Heart left ventricle (tissue), 16 donors: ENCODE measurements at regions not wholly inside any gene's neighbourhood (a gene's known extent, or its start where the extent isn't known, plus 50 kb on each side); places are given as distances from the start of the nearest gene placed in this dataset.
"Not testable (repeated sequence)": the region's sequence is repeated elsewhere in the genome, so short reads cannot be mapped to it uniquely, and the experiment has no call there.

Experiments used
- ATAC-seq, 4 donors: fragments of 200-7000 bp; cut with Tn5 transposase; one replicate each; pipeline ENCODE4 v1.9.1; 2020 to 2022; ENCODE audit warnings: moderate library complexity in 4 of 4, mild to moderate bottlenecking in 3 of 4, moderate number of reproducible peaks in 1 of 4
- DNase-seq, 5 donors: peaks; one replicate each; pipeline ENCODE4 v3.0.0-alpha.2; 2020
- H3K27ac ChIP-seq, 12 donors: fragments of 200-600 bp; sonication (generic) in 4 of 12; one replicate each; pipeline versions ENCODE4 v1.5.0 to v1.8.0; 2016 to 2022; ENCODE audit warnings: mild to moderate bottlenecking in 2 of 12
- H3K27me3 ChIP-seq, 9 donors: fragments of 200-600 bp; sonication (generic) in 2 of 9; one replicate each; pipeline versions ENCODE4 v1.5.1 to v1.8.0; 2016 to 2022; ENCODE audit warnings: mild to moderate bottlenecking in 3 of 9
- H3K36me3 ChIP-seq, 9 donors: fragments of 200-600 bp; sonication (generic) in 2 of 9; one replicate each; pipeline versions ENCODE4 v1.5.0 to v1.8.0; 2018 to 2022; ENCODE audit warnings: mild to moderate bottlenecking in 2 of 9
- H3K4me1 ChIP-seq, 12 donors: fragments of 200-600 bp; sonication (generic) in 4 of 12; one replicate each; pipeline versions ENCODE4 v1.5.0 to v1.8.0; 2016 to 2022; ENCODE audit warnings: mild to moderate bottlenecking in 3 of 12
- H3K4me3 ChIP-seq, 12 donors: fragments of 200-600 bp; sonication (generic) in 4 of 12; one replicate each; pipeline versions ENCODE4 v1.5.0 to v1.8.0; 2017 to 2022; ENCODE audit warnings: mild to moderate bottlenecking in 9 of 12, moderate library complexity in 4 of 12
- H3K9me3 ChIP-seq, 12 donors: fragments of 200-600 bp; sonication (generic) in 4 of 12; one replicate each; pipeline versions ENCODE4 v1.5.0 to v1.8.0; 2016 to 2022; ENCODE audit warnings: mild to moderate bottlenecking in 1 of 12
- POLR2A ChIP-seq, 2 donors: fragments of 450-650 bp; IDR thresholded peaks; one replicate each; pipeline ENCODE4 v1.6.1; 2017; ENCODE audit warnings: antibody characterized with exemption in 2 of 2, mild to moderate bottlenecking in 2 of 2, moderate library complexity in 2 of 2
- WGBS, 4 donors: extraction: QIAGEN DNeasy Blood & Tissue Kit in 2 of 4; methylation state at CpG; one replicate each; pipeline versions ENCODE4 v1.1.5 to v1.1.7; 2013 to 2018; 5-methylcytosine and 5-hydroxymethylcytosine counted together
- intact Hi-C, 10 donors: fragments of 100-400 bp; cut with DNase I; formaldehyde crosslinking; loops; one replicate each; pipeline versions ENCODE4 v1.11.1 to v1.14.2; 2022
- TF ChIP-seq, protein P1 (sequence below), 12 donors: fragments of 200-600 bp; sonication (generic) in 4 of 12; IDR thresholded peaks; one replicate each; pipeline versions ENCODE4 v1.5.0 to v1.8.0; 2018 to 2022; ENCODE audit warnings: antibody characterized with exemption in 12 of 12, mild to moderate bottlenecking in 5 of 12
- donor health status: ischemic (EF 13 %, LVEDD 7.1; RV severe dilation, severe dysfunction).
- donor health status: healthy with polysubstance abuse.
- donor health status: DM: no; HTN: yes; CAD: no.
- donor health status: DM: no; HTN: no; CAD: no.
- donor health status: ischemic (EF 25% LVEDD 6.9; RV normal size, moderate dysfunction).
- donor health status: ischemic (EF 25% LVEDD 5.7; RV mildly dilated, moderate dysfunction).
- donor health status: healthy.
- donor health status: DM: yes; HTN: yes; CAD: no.
- donor health status: ischemic (EF 35%, LVEDD 5.7; RV mildly dilated, moderate dysfunction).
- donor health status: nonischemic (EF 11% LVEDD 7.7; RV severe dilation, severe dysfunction).
- donor health status: DM: yes; HTN: yes; CAD: no.
- donor health status: PGD.
- donor health status: ischemic (EF 29% LVEDD 5.4; RV normal size, mild dysfunction).
- donor health status: nonischemic (EF 23%, LVEDD 6.1; RV moderate dilation, normal function).

DNA sequence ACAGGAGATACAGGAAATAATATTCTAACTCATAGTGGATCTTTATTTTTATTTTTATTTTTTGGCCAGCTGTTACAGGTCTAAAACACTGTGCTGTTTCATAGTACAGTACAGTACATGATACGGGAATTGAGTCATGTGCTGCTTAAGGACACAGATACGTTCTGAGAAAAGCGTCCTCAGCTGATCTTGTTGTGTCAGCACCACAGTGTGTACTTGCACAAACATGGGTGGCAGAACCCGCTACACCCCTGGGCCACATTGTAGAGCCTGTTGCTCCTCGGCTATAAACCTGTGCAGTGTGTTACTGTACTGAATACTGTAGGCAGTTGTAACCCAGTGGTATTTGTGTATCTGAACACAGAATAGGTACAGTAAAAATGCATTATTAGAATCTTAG, 183.4 kb downstream of the OR4M2 start:
- WGBS, 4 donors: 45 to 71% (median 56%) methylated on average over 5 of the region's 5 CpGs
- TF ChIP-seq, protein P1, sequence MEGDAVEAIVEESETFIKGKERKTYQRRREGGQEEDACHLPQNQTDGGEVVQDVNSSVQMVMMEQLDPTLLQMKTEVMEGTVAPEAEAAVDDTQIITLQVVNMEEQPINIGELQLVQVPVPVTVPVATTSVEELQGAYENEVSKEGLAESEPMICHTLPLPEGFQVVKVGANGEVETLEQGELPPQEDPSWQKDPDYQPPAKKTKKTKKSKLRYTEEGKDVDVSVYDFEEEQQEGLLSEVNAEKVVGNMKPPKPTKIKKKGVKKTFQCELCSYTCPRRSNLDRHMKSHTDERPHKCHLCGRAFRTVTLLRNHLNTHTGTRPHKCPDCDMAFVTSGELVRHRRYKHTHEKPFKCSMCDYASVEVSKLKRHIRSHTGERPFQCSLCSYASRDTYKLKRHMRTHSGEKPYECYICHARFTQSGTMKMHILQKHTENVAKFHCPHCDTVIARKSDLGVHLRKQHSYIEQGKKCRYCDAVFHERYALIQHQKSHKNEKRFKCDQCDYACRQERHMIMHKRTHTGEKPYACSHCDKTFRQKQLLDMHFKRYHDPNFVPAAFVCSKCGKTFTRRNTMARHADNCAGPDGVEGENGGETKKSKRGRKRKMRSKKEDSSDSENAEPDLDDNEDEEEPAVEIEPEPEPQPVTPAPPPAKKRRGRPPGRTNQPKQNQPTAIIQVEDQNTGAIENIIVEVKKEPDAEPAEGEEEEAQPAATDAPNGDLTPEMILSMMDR (IDR thresholded peaks at IDR 0.05): no peak
- no peak for TF ChIP-seq POLR2A (IDR thresholded peaks at IDR 0.05)
- Histone ChIP-seq H3K4me3 (peak overlapping the region in 1 of 12 donors; percentile 4), H3K36me3 (no peaks in the 10 kb centered on the region), H3K27me3 (peaks cover 0 to 16% (median 0%) of the 10 kb centered on the region in 9 donors), H3K27ac (peak overlapping the region in 1 of 12 donors; percentile 34), H3K9me3 (no peaks in the 10 kb centered on the region), H3K4me1 (peaks cover 0 to 15% (median 0%) of the 10 kb centered on the region in 12 donors)
- DNase-seq: peak in 1 of 5 donors; percentile 24
- intact Hi-C loops: no loop called here
- peak; percentile 52 to 72 (median 63) for ATAC-seq

DNA sequence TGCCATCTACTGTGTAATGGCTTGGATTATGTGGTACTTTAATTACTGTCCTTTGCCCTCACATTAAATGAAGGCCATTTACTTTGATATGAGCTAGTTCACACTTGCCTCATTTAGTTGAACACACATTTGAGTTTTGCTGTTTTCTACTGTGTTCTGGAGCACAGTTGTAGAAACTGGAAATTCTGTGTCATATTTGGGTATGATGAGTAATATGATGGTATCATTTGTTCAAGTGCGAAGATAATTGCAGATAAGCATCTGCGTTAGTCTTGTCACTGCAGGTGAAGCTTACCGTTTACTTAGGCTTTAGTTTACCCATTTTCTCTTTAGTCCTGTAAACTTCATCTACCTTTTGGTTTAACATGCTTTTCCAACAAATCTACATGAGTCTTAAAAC, 183.9 kb downstream of the OR4M2 start:
- not testable (repeated sequence) for ATAC-seq, DNase-seq

DNA sequence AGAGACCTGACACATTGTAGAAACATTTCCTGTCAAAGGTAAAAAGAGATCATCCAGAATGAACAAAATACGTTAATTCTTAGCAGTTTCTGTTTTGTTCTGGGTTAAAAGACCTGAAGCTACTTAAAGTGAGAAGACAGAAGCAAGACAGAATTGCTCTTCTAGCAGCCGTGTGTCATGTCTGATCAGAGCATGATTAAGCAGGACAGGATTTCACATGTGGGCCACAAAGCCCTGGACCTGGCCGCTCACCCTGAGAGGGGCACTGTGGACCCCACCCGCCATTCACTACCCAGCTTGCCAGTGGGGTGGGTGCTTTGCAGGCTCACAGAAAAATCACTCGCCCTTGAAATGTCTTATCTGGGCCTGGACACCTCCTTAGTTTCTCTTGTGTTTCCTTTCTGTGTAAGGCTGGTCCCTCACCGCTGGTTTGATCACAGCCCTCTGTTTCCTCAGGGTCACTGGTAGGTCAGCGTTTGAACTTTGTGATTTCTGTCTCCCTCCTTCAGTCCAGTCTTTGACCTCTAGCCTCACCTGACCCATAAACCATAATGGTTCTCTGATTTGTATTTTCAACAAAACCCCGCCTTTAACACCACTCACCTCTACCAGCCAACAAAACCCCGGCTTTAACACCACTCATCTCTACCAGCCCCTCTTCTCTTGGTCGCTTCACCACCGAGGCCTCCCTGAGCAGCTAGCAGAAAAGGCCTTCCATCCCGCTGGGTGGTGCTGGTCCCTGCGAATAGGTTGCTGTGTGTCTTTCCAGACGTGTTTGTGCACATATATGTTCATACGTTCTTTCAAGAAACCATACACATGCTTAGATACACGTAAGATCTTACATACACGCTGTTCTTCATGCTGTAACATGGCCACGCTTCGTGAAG, 185.0 kb downstream of the OR4M2 start:
- TF ChIP-seq POLR2A (IDR thresholded peaks at IDR 0.05): no peak
- TF ChIP-seq, protein P1 (IDR thresholded peaks at IDR 0.05): no peak
- intact Hi-C loops: no loop called here
- H3K27me3 ChIP-seq: peaks cover 0 to 1% (median 0%) of the 10 kb centered on the region in 9 donors
- no peaks in the 10 kb centered on the region for H3K36me3 ChIP-seq
- no peaks in the 10 kb centered on the region for H3K9me3 ChIP-seq
- H3K4me1 ChIP-seq: peaks cover 0 to 15% (median 0%) of the 10 kb centered on the region in 12 donors
- 72 to 75% (median 74%) methylated on average over 19 of the region's 19 CpGs for WGBS, 4 donors
- DNase-seq (no peak), ATAC-seq (no peak)
- H3K27ac ChIP-seq: peak overlapping the region in 1 of 12 donors; percentile 79
- H3K4me3 ChIP-seq: peak overlapping the region in 1 of 12 donors; percentile 7

More for the DNA sequence above, 183.9 kb downstream of the OR4M2 start:
- H3K4me3 ChIP-seq, H3K36me3 ChIP-seq, intact Hi-C loops, H3K9me3 ChIP-seq: not testable (repeated sequence)
- WGBS, 4 donors: 83 to 93% (median 87%) methylated on average over 3 of the region's 3 CpGs
- H3K27me3 ChIP-seq: peaks cover 0 to 12% (median 0%) of the 10 kb centered on the region in 9 donors
- H3K27ac ChIP-seq: peak overlapping the region in 1 of 12 donors; percentile 34
- H3K4me1 ChIP-seq: peaks cover 0 to 15% (median 0%) of the 10 kb centered on the region in 12 donors

GRCh38 chr15:22265970-22266369, 185.6 kb downstream of the OR4M2 start:
- no peak for ATAC-seq
- H3K9me3 ChIP-seq: no peaks in the 10 kb centered on the region
- H3K4me1 ChIP-seq: peaks cover 0 to 15% (median 0%) of the 10 kb centered on the region in 12 donors
- no peaks in the 10 kb centered on the region for H3K36me3 ChIP-seq
- H3K27me3 ChIP-seq: peaks cover 0 to under 1% (median 0%) of the 10 kb centered on the region in 9 donors
- intact Hi-C loops: no loop called here
- H3K27ac ChIP-seq: peak overlapping the region in 1 of 12 donors; percentile 79
- no peak overlapping the region for H3K4me3 ChIP-seq
- TF ChIP-seq, protein P1 (IDR thresholded peaks at IDR 0.05): no peak
- TF ChIP-seq POLR2A (IDR thresholded peaks at IDR 0.05): no peak
- 33 to 40% (median 35%) methylated on average over 2 of the region's 2 CpGs for WGBS, 4 donors
- no peak for DNase-seq
